Astrocyte (in vitro differentiated cells and primary cell): ENCODE measurements at regions not wholly inside any gene's neighbourhood (a gene's known extent, or its start where the extent isn't known, plus 50 kb on each side); places are given as distances from the start of the nearest gene placed in this dataset.

ENCODE experiments used
- EZH2 ChIP-seq: IDR thresholded peaks from 2 replicates; pipeline ENCODE4 v1.6.1; 2012; ENCODE audit warnings: mild to moderate bottlenecking, low read length, inconsistent platforms; ENCODE audit not compliant: insufficient read depth
- TF ChIP-seq, protein P1 (sequence below): IDR thresholded peaks from 2 replicates; pipeline ENCODE4 v1.5.1; 2011; ENCODE audit warnings: low read depth, mild to moderate bottlenecking, inconsistent platforms, low read length, moderate library complexity; ENCODE audit not compliant: insufficient read depth

DNA sequence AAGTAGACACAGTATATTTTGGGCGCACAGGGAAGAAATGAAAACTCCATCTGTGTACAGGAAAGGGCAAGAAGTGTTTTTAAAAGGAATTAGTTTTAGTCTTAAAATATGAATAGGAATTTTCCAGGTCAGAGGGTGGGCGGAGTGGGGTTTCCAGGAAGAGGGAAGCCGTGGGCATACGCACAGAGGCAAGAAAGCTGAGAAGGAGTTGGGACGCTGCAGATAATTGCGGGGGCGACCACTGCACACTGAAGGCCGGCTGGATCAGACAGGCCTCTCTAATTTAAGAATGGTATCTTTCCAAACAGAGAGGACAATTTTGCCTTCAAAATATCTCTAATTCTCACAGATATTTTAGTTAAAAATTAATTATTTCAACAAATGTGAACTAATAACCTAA lies 189.1 kb upstream of the INHBA start:
- TF ChIP-seq, protein P1, sequence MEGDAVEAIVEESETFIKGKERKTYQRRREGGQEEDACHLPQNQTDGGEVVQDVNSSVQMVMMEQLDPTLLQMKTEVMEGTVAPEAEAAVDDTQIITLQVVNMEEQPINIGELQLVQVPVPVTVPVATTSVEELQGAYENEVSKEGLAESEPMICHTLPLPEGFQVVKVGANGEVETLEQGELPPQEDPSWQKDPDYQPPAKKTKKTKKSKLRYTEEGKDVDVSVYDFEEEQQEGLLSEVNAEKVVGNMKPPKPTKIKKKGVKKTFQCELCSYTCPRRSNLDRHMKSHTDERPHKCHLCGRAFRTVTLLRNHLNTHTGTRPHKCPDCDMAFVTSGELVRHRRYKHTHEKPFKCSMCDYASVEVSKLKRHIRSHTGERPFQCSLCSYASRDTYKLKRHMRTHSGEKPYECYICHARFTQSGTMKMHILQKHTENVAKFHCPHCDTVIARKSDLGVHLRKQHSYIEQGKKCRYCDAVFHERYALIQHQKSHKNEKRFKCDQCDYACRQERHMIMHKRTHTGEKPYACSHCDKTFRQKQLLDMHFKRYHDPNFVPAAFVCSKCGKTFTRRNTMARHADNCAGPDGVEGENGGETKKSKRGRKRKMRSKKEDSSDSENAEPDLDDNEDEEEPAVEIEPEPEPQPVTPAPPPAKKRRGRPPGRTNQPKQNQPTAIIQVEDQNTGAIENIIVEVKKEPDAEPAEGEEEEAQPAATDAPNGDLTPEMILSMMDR = no peak
- TF ChIP-seq EZH2 = no peak
